Chondrocyte (in vitro differentiated cells): ENCODE measurements at regions not wholly inside any gene's neighbourhood (a gene's known extent, or its start where the extent isn't known, plus 50 kb on each side); places are given as distances from the start of the nearest gene placed in this dataset.

Experiments
- DNase-seq: peaks from one replicate; pipeline ENCODE4 v3.0.0; 2021; ENCODE audit warnings: mixed read lengths, low spot score
- H3K27ac Mint-ChIP-seq: one replicate; pipeline ENCODE4 v1.8.0; 2021; ENCODE audit warnings: mild to moderate bottlenecking, moderate library complexity, mixed read lengths; ENCODE audit not compliant: unreplicated experiment
- H3K27me3 Mint-ChIP-seq: 2 replicates; pipeline ENCODE4 v1.8.0; 2021; ENCODE audit warnings: low read depth, mixed read lengths
- H3K36me3 Mint-ChIP-seq: 2 replicates; pipeline ENCODE4 v1.8.0; 2021; ENCODE audit warnings: low read depth, mixed read lengths
- H3K4me1 Mint-ChIP-seq: 2 replicates; pipeline ENCODE4 v1.8.0; 2021; ENCODE audit warnings: low read depth, mild to moderate bottlenecking, mixed read lengths
- H3K4me3 Mint-ChIP-seq: one replicate; pipeline ENCODE4 v1.8.0; 2021; ENCODE audit warnings: mild to moderate bottlenecking, moderate library complexity, mixed read lengths; ENCODE audit not compliant: unreplicated experiment
- H3K9me3 Mint-ChIP-seq: 2 replicates; pipeline ENCODE4 v1.8.0; 2021; ENCODE audit warnings: low read depth, mixed read lengths
- TF ChIP-seq, protein P1 (sequence below): fragments of 200-600 bp; sonication (generic); IDR thresholded peaks from 2 replicates; pipeline ENCODE4 v1.5.0; 2021; ENCODE audit warnings: antibody characterized with exemption, mild to moderate bottlenecking, moderate library complexity

DNA sequence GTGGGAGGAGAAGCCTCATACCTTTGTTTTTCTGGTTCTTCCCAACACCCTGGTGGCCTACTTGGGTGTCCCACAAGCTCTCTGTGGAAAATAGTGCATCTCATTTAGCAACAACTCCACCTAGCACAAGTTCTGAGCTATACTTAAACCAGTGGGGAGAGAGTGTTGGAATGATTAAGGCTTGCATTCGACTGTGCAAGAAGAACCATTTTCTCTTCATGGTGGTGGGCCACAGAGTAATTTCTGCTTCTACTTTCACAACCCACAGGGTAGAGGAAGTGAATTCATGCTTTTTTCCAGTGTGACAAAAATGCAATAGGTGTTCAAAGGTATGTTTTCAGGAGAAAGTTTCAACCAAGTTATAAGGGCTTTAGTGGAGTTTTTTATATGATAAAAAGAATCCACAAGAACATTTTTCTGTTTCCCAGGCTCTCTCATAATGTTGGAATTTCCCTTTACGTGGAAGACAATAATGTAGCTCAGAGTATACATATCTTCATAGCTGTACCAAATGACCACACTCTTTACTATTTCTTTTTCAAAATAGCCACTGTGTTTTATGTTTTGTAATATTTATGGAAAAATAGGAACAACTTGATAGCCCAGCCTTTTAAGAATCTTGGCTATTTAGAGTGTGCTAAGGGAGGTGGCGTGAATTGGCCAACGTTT lies 80.3 kb upstream of the HHIP start:
- Mint-ChIP-seq H3K27me3 (no peaks in the 10 kb centered on the region), H3K4me3 (no peak overlapping the region), H3K27ac (peak overlapping the region; percentile 81), H3K36me3 (no peaks in the 10 kb centered on the region), H3K9me3 (no peaks in the 10 kb centered on the region), H3K4me1 (peaks cover 38% of the 10 kb centered on the region)
- no peak for DNase-seq
- TF ChIP-seq, protein P1, sequence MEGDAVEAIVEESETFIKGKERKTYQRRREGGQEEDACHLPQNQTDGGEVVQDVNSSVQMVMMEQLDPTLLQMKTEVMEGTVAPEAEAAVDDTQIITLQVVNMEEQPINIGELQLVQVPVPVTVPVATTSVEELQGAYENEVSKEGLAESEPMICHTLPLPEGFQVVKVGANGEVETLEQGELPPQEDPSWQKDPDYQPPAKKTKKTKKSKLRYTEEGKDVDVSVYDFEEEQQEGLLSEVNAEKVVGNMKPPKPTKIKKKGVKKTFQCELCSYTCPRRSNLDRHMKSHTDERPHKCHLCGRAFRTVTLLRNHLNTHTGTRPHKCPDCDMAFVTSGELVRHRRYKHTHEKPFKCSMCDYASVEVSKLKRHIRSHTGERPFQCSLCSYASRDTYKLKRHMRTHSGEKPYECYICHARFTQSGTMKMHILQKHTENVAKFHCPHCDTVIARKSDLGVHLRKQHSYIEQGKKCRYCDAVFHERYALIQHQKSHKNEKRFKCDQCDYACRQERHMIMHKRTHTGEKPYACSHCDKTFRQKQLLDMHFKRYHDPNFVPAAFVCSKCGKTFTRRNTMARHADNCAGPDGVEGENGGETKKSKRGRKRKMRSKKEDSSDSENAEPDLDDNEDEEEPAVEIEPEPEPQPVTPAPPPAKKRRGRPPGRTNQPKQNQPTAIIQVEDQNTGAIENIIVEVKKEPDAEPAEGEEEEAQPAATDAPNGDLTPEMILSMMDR: no peak

DNA sequence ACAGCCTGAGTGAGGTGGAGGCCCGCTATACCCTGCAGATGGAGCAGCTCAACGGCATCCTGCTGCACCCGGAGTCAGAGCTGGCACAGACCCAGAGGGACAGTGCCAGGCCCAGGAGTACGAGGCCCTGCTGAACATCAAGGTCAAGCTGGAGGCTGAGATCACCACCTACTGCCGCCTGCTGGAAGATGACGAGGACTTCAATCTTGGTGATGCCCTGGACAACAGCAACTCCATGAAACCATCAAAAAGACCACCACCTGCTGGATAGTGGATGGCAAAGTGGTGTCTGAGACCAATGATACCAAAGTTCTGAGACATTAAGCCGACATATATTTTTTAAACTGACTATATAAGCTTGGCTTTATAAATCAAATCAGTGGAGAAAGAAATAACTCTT lies 73.3 kb upstream of the HHIP start:
- TF ChIP-seq, protein P1: peak; percentile 12
- no peak for DNase-seq
- Mint-ChIP-seq H3K4me1 (peaks cover 18% of the 10 kb centered on the region), H3K27me3 (no peaks in the 10 kb centered on the region), H3K36me3 (no peaks in the 10 kb centered on the region), H3K27ac (no peak overlapping the region), H3K4me3 (no peak overlapping the region), H3K9me3 (no peaks in the 10 kb centered on the region)

DNA sequence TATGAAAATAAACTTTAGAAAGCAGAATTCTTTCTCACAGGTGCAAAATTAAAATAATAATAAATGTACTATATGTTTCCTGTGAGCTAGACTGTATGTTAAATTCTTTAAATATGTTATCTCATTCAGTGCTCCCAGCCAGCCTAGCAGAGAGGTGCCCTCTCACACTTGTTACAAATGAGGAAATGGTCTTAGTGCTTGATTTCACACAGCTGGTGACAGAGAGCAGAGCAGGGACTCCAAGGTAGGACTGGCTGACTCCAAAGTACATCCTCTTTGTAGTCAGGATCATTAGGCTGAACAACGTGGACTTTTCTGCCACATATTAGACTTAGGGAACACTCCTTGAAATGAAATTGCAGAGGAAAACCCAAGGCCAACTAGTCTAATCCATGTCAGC lies 72.0 kb upstream of the HHIP start:
- Mint-ChIP-seq H3K27ac (peak overlapping the region; percentile 18), H3K27me3 (no peaks in the 10 kb centered on the region)
- TF ChIP-seq, protein P1: no peak

DNA sequence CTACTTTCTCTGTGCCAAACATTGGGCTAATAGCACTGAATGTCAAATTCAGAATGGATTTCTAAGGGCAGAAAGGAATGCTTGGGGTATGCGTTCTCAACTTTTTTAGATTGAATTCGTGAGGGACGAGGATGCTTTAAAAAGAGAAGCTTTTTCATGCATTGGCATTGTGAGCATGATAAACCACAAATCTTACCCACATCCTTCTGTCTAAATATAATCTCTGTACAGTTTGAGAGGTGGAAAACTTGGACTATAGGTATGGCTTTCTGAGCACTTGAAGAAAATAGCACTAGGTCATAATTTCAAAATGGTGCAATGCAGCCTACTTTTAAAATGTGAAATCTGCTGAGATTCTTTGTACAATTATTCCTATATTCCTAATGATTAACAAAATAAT lies 71.4 kb upstream of the HHIP start:
- Mint-ChIP-seq H3K27me3 (no peaks in the 10 kb centered on the region), H3K9me3 (no peaks in the 10 kb centered on the region), H3K27ac (peak overlapping the region; percentile 18), H3K36me3 (no peaks in the 10 kb centered on the region), H3K4me3 (no peak overlapping the region), H3K4me1 (peaks cover 28% of the 10 kb centered on the region)
- no peak for DNase-seq
- TF ChIP-seq, protein P1: no peak

More for the DNA sequence above, 72.0 kb upstream of the HHIP start:
- no peaks in the 10 kb centered on the region for H3K36me3 Mint-ChIP-seq
- peaks cover 25% of the 10 kb centered on the region for H3K4me1 Mint-ChIP-seq
- no peak for DNase-seq
- H3K4me3 Mint-ChIP-seq: no peak overlapping the region
- no peaks in the 10 kb centered on the region for H3K9me3 Mint-ChIP-seq

DNA sequence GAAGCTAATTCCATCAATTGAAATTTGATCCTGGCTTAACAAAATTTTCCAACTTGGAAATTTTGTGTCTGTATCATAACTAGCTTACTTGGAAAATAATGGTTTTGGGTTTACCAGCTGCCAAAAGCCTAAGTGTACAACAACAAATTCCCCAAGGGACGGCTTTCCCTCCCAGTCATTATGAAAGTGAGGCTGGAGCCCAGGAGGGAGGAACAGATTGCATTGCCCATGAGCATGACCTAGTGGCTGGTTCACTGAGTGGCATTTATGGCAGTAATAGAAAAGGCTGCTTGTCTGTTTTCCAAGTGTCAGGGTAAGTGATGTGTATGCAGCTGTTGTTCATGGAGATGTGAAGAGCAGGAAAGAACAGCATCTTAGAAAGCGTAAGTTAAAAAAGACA lies 70.8 kb upstream of the HHIP start:
- H3K4me3 Mint-ChIP-seq: no peak overlapping the region
- TF ChIP-seq, protein P1: peak; percentile 60
- H3K36me3 Mint-ChIP-seq: no peaks in the 10 kb centered on the region
- no peak overlapping the region for H3K27ac Mint-ChIP-seq
- DNase-seq: no peak
- peaks cover 34% of the 10 kb centered on the region for H3K4me1 Mint-ChIP-seq
- H3K9me3 Mint-ChIP-seq: no peaks in the 10 kb centered on the region
- H3K27me3 Mint-ChIP-seq: no peaks in the 10 kb centered on the region
